ENCODE measurements at regions not wholly inside any gene's neighbourhood (a gene's known extent, or its start where the extent isn't known, plus 50 kb on each side); places are given as distances from the start of the nearest gene placed in this dataset.

GRCh38 chrX:9108054-9108453 is 74.1 kb upstream of the FAM9B start:
- Mint-ChIP-seq H3K9me3 (peaks cover 6% of the 10 kb centered on the region), H3K4me3 (no peak overlapping the region), H3K27ac (no peak overlapping the region), H3K4me1 (ENCODE audit: unreplicated experiment) (no peaks in the 10 kb centered on the region), H3K27me3 (no peaks in the 10 kb centered on the region), H3K36me3 (no peaks in the 10 kb centered on the region)
- no peak for TF ChIP-seq CTCF (conservative IDR thresholded peaks at IDR 0.05)
- no peak for DNase-seq (ENCODE audit: extremely low spot score, unreplicated experiment)

- Mint-ChIP-seq H3K27ac (no peak overlapping the region), H3K9me3 (no peaks in the 10 kb centered on the region), H3K36me3 (no peaks in the 10 kb centered on the region), H3K27me3 (peaks cover 2% of the 10 kb centered on the region), H3K4me3 (no peak overlapping the region), H3K4me1 (ENCODE audit: unreplicated experiment) (no peaks in the 10 kb centered on the region)
- DNase-seq (ENCODE audit: extremely low spot score, unreplicated experiment) = no peak
- no peak for TF ChIP-seq CTCF (conservative IDR thresholded peaks at IDR 0.05)
These were observed 76.9 kb upstream of the FAM9B start for GRCh38 chrX:9110808-9111207.

- DNase-seq (ENCODE audit: extremely low spot score, unreplicated experiment) = no peak
- Mint-ChIP-seq H3K27me3 (peaks cover 6% of the 10 kb centered on the region), H3K9me3 (no peaks in the 10 kb centered on the region), H3K4me1 (ENCODE audit: unreplicated experiment) (no peaks in the 10 kb centered on the region), H3K36me3 (no peaks in the 10 kb centered on the region), H3K27ac (no peak overlapping the region), H3K4me3 (no peak overlapping the region)
- no peak for TF ChIP-seq CTCF (conservative IDR thresholded peaks at IDR 0.05)
These were observed 80.3 kb upstream of the FAM9B start for GRCh38 chrX:9114245-9114644.

GRCh38 chrX:9117851-9118250 is 83.9 kb upstream of the FAM9B start:
- no peak for DNase-seq (ENCODE audit: extremely low spot score, unreplicated experiment)
- H3K36me3 Mint-ChIP-seq = no peaks in the 10 kb centered on the region
- no peaks in the 10 kb centered on the region for H3K4me1 Mint-ChIP-seq (ENCODE audit: unreplicated experiment)
- peaks cover 7% of the 10 kb centered on the region for H3K9me3 Mint-ChIP-seq
- H3K27ac Mint-ChIP-seq = no peak overlapping the region
- TF ChIP-seq CTCF (conservative IDR thresholded peaks at IDR 0.05) = no peak
- H3K27me3 Mint-ChIP-seq = peaks cover 6% of the 10 kb centered on the region
- H3K4me3 Mint-ChIP-seq = no peak overlapping the region

GRCh38 chrX:9122519-9123245 is 88.8 kb upstream of the FAM9B start:
- DNase-seq (ENCODE audit: extremely low spot score, unreplicated experiment) = no peak
- Mint-ChIP-seq H3K4me1 (ENCODE audit: unreplicated experiment) (no peaks in the 10 kb centered on the region), H3K4me3 (no peak overlapping the region), H3K27ac (no peak overlapping the region), H3K9me3 (peaks cover 7% of the 10 kb centered on the region), H3K27me3 (peaks cover 3% of the 10 kb centered on the region), H3K36me3 (no peaks in the 10 kb centered on the region)
- TF ChIP-seq CTCF (conservative IDR thresholded peaks at IDR 0.05) = no peak
